SKM-1 treated with dmso at 0.1 percent for 144 hours (cell line): ENCODE measurements at regions not wholly inside any gene's neighbourhood (a gene's known extent, or its start where the extent isn't known, plus 50 kb on each side); places are given as distances from the start of the nearest gene placed in this dataset.
A peak's percentile ranks its signal among the peaks of the same experiment; 100 is the strongest.
"Not testable (repeated sequence)": the region's sequence is repeated elsewhere in the genome, so short reads cannot be mapped to it uniquely, and the experiment has no call there.

ENCODE experiments used
- DNase-seq: peaks from one replicate; lab custom pipeline; 2025; ENCODE audit not compliant: unreplicated experiment; lab: John Stamatoyannopoulos, UW

- DNase-seq, result no peak
These were observed 115.6 kb upstream of the ZBED5 start for GRCh38 chr11:10973416-10973815.

DNA sequence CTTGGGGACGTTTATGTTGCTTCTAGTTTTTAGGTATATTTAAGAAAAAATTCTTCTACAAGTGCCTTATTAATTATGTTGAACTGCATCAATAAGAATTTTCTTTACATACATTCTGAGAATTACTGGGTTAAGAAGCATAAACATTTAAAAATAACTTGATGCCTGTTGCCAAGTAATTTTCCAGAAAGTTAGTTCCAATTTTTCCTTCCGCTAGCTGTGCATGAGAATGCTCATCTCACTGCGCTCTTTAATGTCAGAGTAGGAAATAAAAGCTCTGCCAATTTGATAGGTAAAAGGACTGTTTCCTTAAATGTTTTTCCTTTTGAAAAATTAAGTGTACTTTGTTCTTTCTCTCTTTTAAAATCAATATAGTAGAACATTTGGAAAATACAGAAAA is 113.1 kb upstream of the ZBED5 start:
- no peak for DNase-seq

DNA sequence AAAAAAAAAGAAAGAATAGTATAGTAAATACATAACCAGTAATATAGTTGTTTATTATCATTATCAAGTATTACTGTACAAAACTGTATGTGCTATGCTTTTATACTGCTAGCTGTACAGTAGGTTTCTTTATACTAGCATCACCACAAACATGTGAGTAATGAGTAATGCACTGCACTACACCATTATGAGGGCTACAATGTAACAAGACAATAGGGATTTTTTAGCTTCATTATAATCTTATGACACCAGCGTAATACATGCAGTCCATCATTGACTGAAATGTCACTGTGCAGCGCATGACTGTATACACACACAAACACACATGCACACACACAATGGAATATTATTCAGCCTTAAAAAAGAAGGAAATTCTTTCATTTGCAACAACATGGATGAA is 111.5 kb upstream of the ZBED5 start:
- DNase-seq, result no peak

GRCh38 chr11:10956884-10957283 is 99.0 kb upstream of the ZBED5 start:
- peak; percentile 21 for DNase-seq

- no peak for DNase-seq
These were observed 97.8 kb upstream of the ZBED5 start for GRCh38 chr11:10955616-10956015.

DNA sequence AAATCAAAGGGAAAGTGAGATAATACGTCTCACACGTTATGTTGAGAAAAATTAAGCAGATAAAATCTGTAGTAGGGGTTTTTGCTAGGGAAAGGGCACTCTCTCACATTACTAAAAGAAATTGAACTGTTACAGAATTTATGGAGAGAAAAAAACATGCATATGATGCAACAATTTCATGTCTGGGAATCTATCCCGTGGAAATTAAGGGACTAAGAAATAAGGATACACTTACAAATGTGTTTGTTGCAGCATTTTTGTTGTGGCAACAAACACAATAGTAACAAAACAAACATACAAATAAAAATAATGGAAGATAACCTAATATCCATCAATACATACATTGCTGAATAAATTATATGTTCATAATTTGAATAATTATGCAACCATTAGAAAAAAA is 96.3 kb upstream of the ZBED5 start:
- DNase-seq, result no peak

DNA sequence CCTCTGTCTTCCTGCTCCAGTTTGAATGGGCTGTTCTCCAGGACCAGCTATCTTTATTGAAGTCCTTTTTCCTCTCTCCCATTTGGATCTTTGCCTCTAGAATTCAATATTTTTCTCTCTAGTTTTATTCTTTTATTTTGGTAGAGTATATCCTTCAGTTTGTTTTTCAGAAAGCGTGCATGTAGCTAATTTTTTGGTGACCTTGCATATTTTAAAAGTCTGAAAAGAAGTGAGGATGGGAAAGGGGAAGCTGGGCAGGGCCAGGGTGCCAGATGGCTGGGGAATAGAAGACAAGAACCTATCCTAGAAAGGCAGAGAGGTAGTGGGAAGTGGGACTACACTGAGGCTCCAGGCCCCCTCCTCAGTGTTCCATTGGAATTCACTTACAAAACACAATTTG is 95.0 kb upstream of the ZBED5 start:
- no peak for DNase-seq

DNA sequence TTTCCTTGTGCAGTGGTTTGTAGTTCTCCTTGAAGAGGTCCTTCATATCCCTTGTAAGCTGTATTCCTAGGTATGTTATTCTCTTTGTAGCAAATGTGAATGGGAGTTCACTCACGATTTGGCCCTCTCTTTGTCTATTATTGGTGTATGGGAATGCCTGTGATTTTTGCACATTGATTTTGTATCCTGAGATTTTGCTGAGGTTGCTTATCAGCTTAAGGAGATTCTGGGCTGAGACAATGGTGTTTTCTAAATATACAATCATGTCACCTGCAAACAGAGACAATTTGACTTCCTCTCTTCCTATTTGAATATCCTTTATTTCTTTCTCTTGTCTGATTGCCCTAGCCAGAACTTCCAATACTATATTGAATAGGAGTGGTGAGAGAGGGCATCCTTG is 90.1 kb upstream of the ZBED5 start:
- DNase-seq, result not testable (repeated sequence)

DNA sequence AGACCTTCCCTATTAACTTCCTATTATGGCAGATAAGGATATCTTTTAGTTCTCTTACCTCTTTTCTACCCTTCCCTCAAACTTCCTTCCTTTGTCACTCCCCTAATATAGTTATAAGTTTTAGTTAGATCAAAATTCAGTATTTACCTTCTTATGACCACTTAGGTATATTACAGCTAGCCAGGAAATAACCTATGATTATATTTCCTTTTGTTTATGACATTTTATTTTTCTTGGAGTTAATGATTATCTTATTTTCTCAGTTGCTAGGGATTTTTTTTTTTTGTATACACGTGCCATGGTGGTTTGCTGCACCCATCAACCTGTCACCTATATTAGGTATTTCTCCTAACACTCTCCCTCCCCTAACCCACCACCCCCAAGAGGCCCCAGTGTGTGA is 88.2 kb upstream of the ZBED5 start:
- DNase-seq, result no peak

DNA sequence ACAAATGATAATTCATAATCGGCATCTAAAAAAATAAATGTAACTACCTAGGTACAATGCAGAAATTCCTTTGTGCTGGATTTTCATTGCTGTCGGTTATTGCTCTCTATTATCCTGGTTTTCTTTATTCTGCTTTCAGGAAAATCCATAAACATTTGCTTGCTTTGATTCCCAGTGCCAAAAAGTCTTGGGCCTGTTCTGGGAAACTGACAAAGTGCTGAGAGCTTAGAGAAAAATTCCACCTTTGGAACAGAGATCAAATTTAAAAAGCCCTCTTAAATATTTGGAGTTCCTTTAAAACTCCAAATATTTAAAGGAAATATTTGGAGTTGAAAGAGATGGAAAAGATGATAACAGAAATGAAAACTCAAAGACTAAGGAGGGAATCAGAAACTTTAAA is 87.3 kb upstream of the ZBED5 start:
- no peak for DNase-seq

DNA sequence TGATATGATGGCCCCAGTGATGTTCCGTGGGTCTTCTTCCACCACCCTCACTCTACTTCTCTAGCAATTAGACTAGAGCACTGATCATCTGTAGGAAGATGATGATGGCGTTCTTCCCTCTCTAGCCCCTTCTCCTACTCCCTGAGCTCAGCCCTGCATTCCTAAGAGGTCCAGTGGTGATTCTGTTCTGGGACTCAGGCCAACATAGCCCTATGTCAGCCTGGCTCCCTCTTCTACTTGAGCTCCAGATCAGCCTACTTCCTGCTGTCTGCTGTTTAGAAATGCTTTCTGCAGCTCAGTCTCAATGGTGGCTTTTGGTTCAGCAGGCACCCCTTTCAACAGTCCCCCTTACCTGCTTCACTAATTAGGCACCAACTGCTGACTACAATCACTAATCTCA is 86.1 kb upstream of the ZBED5 start:
- DNase-seq, result no peak

DNA sequence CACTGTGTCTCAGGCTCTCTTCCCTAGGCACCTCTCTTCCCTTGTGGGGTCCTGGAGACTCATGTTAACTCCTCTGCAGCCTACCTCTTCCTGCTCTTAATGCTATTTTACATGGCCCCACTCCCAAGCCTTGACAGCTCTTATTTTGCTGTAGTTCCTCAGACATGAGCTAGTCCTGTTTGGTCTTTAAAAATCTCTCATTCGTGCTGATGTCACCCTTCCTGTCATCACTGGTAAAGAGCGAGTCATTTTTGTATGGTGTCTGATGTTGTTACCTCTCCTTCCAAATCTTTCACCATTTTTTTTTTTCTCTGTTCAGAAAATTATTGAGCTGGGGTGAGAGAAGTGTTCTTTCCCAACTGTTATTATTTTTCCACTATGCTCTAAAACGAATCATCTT is 84.8 kb upstream of the ZBED5 start:
- DNase-seq, result no peak

DNA sequence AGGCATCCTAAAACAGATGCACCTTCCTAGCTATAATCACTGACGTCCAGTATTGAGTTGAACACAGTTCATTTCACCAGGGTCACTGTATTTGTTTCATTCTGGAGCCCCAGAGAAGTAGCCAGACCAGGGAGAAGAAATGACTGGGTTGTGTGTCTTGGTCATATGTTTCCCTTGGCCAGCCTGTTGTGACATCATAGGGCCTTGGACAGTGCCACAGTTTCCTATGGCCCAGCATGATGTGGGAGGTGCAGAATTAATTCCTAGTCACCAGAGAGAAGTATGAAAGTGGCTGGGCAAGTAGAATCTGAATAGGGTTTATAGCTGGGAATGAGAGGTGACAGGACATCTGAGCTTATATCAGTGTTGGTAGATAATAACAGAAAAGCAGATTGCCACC is 84.0 kb upstream of the ZBED5 start:
- no peak for DNase-seq

DNA sequence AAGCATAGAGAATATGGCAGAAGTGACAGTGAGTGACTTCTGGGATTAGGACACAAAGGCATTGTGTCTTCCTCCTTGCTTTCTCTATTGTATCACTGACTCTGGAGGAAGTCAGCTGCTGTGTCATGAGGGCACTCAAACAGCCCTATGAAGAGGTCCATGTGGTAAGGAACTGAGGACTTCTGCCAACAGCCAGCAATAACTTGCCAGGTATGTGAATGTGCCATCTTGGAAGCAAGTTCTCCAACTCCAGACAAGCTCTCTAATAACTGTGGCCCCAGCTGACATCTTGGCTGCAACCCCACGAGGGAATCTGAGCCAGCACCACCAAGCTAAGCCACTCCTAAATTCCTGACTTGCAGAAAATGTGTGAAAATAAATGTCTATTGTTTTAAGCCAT is 83.6 kb upstream of the ZBED5 start:
- no peak for DNase-seq

- no peak for DNase-seq
These were observed 81.0 kb upstream of the ZBED5 start for GRCh38 chr11:10938650-10939387.

DNA sequence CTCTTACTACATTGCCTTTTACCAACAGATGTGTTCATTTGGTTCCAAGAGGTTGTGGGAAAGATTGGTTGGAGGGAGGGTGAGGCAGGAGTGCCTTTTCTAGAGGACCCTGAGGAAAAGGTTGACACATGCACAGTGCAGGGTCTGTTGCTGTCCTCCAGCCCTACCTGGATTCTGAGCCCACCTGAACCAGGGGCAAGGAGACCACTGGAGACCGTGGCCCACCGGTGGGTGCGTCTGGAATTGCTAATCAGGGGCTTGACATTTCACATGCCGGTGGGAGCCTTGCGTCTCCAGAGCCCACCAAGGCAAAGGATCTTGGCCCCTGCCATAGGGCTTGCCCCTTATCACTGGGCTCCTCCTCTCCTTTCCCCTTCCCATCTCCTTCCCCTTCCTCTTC is 80.4 kb upstream of the ZBED5 start:
- no peak for DNase-seq

- DNase-seq, result peak; percentile 39
These were observed 79.5 kb upstream of the ZBED5 start for GRCh38 chr11:10937385-10937771.

GRCh38 chr11:10936626-10937384 is 79.0 kb upstream of the ZBED5 start:
- DNase-seq, result no peak

DNA sequence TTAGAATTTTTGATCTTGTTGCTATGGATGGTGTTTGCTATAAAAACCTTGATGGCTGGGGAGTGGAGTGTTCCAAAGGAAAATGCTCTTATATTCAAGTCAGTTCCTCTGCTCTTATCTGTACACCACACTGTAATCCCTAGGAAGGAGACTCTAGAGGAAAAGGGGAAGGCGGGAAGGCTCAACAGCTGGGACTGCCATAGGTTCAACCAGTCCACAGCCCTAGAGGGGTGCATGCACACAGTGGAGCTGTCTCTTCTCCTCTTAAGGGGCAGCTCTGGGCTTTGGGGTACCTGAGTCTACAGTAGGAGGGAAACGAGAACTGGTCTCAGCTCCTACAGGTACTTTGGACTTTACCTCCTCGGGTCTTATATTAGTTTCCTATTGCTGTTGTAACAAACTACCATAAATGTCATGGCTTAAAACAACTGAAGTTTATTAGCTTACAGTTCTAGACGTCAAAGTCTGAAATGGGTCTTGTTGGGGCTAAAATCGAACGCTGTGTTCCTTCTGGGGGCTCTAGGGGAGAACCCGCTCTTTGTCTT is 77.2 kb upstream of the ZBED5 start:
- no peak for DNase-seq

- no peak for DNase-seq
These were observed 76.5 kb upstream of the ZBED5 start for GRCh38 chr11:10934293-10934860.

DNA sequence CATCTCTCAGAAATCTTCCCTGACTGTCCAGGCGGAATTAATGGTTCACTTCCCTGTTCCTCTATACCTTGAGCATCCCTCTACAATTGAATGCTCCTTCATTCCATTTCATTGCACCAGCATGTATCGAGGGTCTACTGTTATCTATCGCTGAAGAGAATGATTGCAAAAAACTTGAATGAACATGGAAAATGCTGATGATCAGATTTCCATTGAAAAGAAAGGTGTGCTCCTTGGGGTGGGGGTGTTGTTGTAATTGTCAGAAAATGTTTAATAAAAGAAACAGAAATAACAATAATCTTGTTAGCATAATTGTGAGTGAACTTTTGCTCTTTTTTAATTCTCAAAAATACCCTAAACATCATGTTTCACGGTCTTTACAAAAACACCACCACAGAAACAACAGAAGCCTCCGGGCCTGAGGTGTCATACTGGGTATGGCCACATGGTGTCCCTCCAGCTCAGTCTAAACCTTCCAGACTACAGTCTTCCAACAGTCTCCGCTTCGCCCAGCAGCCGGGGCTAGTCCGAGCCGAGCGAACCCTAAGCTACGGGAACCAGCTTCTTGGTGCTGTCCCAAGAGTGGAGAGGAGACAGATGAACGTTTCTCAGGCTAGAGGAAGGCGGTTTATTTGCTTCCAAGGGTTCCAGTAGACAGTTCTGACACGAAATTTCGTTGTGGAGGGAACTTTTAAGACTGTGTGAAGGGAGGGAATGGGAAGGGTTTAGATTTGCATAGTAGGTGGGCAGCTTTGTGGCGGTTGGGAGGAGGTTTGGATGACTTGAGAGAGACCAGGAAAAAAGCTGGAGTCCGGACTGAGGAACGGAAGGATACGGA is 75.8 kb upstream of the ZBED5 start:
- peak; percentile 84 for DNase-seq
